GM20000 (cell line): ENCODE measurements at regions not wholly inside any gene's neighbourhood (a gene's known extent, or its start where the extent isn't known, plus 50 kb on each side); places are given as distances from the start of the nearest gene placed in this dataset.
A peak's percentile ranks its signal among the peaks of the same experiment; 100 is the strongest.
"Not testable (repeated sequence)": the region's sequence is repeated elsewhere in the genome, so short reads cannot be mapped to it uniquely, and the experiment has no call there.

Experiments used
- DNase-seq: peaks from one replicate; pipeline ENCODE4 v3.0.0; 2012; ENCODE audit warnings: low spot score
- CTCF ChIP-seq: IDR thresholded peaks from 2 replicates; pipeline ENCODE4 v1.5.1; 2012; ENCODE audit warnings: mild to moderate bottlenecking, control low read depth; ENCODE audit errors: extremely low read depth, missing control alignments

- no peak for DNase-seq
- TF ChIP-seq CTCF: no peak
Observed at GRCh38 chr5:62767077-62767476, 188.5 kb downstream of the LRRC70 start.

GRCh38 chr5:62762503-62762902, 183.9 kb downstream of the LRRC70 start:
- DNase-seq: peak; percentile 9
- TF ChIP-seq CTCF: no peak

- DNase-seq: not testable (repeated sequence)
Observed at GRCh38 chr5:62757686-62758085, 179.1 kb downstream of the LRRC70 start.

GRCh38 chr5:62752998-62753367, 174.4 kb downstream of the LRRC70 start:
- DNase-seq: not testable (repeated sequence)

GRCh38 chr5:62752056-62752997, 173.7 kb downstream of the LRRC70 start:
- not testable (repeated sequence) for DNase-seq

- TF ChIP-seq CTCF: no peak
Observed at GRCh38 chr5:62742207-62742606, 163.6 kb downstream of the LRRC70 start.

GRCh38 chr5:62741761-62742160, 163.1 kb downstream of the LRRC70 start:
- no peak for TF ChIP-seq CTCF
- no peak for DNase-seq

More at GRCh38 chr5:62742207-62742606, 163.6 kb downstream of the LRRC70 start:
- no peak for DNase-seq

- no peak for DNase-seq
- no peak for TF ChIP-seq CTCF
Observed at GRCh38 chr5:62737766-62738165, 159.1 kb downstream of the LRRC70 start.

- no peak for TF ChIP-seq CTCF
- DNase-seq: no peak
Observed at GRCh38 chr5:62732677-62733121, 154.1 kb downstream of the LRRC70 start.
